Psoas muscle (tissue), 7 donors: ENCODE measurements at regions not wholly inside any gene's neighbourhood (a gene's known extent, or its start where the extent isn't known, plus 50 kb on each side); places are given as distances from the start of the nearest gene placed in this dataset.

Experiments
- ATAC-seq, 4 donors: fragments of 200-7000 bp; cut with Tn5 transposase; one replicate each; pipeline ENCODE4 v1.9.1; 2020; ENCODE audit warnings: moderate library complexity in 3 of 4, mild to moderate bottlenecking in 2 of 4
- DNase-seq, 2 donors: peaks; one replicate each; pipeline ENCODE4 v3.0.0-alpha.2; 2020
- H3K27ac ChIP-seq: fragments of 200-600 bp; one replicate; pipeline ENCODE4 v1.8.0; 2022
- H3K27me3 ChIP-seq, 3 donors: fragments of 200-600 bp in 1 of 3; one replicate each; pipeline versions ENCODE4 v1.6.1 to v1.8.0; 2013 to 2022; ENCODE audit warnings: low read length in 2 of 3, mild to moderate bottlenecking in 2 of 3, moderate library complexity in 1 of 3; ENCODE audit not compliant: insufficient read depth in 3 of 3
- H3K36me3 ChIP-seq, 2 donors: fragments of 200-600 bp in 1 of 2; one replicate each; pipeline versions ENCODE4 v1.6.1 to v1.8.0; 2013 to 2022; ENCODE audit warnings: low read depth in 1 of 2, mild to moderate bottlenecking in 1 of 2, moderate library complexity in 1 of 2; ENCODE audit not compliant: insufficient read depth in 1 of 2
- H3K4me1 ChIP-seq: fragments of 200-600 bp; one replicate; pipeline ENCODE4 v1.8.0; 2022
- H3K4me3 ChIP-seq: fragments of 200-600 bp; one replicate; pipeline ENCODE4 v1.8.0; 2022; ENCODE audit warnings: mild to moderate bottlenecking
- H3K9me3 ChIP-seq: fragments of 200-600 bp; one replicate; pipeline ENCODE4 v1.8.0; 2022
- WGBS, 3 donors: extraction: QIAGEN DNeasy Blood & Tissue Kit; methylation state at CpG; one replicate each; pipeline versions ENCODE4 v1.1.6 to v1.1.7; 2013; 5-methylcytosine and 5-hydroxymethylcytosine counted together
- intact Hi-C, 2 donors: fragments of 100-400 bp; cut with DNase I; formaldehyde crosslinking; loops; one replicate each; pipeline versions ENCODE4 v1.11.0 to v1.14.2; 2022
- TF ChIP-seq, protein P1 (sequence below): fragments of 200-600 bp; IDR thresholded peaks from one replicate; pipeline ENCODE4 v1.8.0; 2022; ENCODE audit warnings: antibody characterized with exemption
- donor health status: healthy with polysubstance abuse.
- donor health status: DM: no; HTN: no; CAD: no; lungs with moderate emphysema.
- donor health status: Bipolar disorder and iron deficiency.
- donor health status: healthy.
- donor health status: DM: yes; HTN: yes; CAD: no.
- donor health status: DM: no; HTN: no; CAD: no.
- donor health status: DM: yes; HTN: yes; CAD: no.

DNA sequence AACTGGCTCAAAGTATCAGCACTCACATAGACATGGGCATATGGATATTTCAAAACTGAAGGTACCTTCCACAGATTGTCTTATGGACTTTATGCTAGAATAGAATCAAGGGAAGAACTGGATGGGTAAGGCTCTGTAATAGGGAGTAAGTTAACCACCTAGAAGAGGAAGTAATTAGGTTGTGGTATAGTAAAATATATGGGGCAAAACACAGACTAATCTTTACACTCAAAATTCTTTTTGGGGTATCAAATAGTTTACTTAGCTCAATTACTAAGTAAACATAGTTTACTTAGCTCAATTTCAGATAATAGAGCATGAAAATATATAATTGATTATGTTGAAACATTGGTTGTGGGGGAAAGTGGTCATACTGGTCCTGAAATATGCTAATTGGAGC lies 94.2 kb upstream of the ATXN1 start:
- intact Hi-C loops: loop anchor here in 1 of 2 donors (5.0 kb wide), 1 partner anchor 57 kb away; no protein-coding TSS in a partner anchor
- ATAC-seq (no peak), DNase-seq (no peak)
- no peak overlapping the region for H3K4me3 ChIP-seq
- no peaks in the 10 kb centered on the region for H3K9me3 ChIP-seq
- no peaks in the 10 kb centered on the region for H3K4me1 ChIP-seq
- no peak overlapping the region for H3K27ac ChIP-seq
- TF ChIP-seq, protein P1, sequence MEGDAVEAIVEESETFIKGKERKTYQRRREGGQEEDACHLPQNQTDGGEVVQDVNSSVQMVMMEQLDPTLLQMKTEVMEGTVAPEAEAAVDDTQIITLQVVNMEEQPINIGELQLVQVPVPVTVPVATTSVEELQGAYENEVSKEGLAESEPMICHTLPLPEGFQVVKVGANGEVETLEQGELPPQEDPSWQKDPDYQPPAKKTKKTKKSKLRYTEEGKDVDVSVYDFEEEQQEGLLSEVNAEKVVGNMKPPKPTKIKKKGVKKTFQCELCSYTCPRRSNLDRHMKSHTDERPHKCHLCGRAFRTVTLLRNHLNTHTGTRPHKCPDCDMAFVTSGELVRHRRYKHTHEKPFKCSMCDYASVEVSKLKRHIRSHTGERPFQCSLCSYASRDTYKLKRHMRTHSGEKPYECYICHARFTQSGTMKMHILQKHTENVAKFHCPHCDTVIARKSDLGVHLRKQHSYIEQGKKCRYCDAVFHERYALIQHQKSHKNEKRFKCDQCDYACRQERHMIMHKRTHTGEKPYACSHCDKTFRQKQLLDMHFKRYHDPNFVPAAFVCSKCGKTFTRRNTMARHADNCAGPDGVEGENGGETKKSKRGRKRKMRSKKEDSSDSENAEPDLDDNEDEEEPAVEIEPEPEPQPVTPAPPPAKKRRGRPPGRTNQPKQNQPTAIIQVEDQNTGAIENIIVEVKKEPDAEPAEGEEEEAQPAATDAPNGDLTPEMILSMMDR: no peak
- H3K27me3 ChIP-seq: no peaks in the 10 kb centered on the region
- H3K36me3 ChIP-seq: no peaks in the 10 kb centered on the region

DNA sequence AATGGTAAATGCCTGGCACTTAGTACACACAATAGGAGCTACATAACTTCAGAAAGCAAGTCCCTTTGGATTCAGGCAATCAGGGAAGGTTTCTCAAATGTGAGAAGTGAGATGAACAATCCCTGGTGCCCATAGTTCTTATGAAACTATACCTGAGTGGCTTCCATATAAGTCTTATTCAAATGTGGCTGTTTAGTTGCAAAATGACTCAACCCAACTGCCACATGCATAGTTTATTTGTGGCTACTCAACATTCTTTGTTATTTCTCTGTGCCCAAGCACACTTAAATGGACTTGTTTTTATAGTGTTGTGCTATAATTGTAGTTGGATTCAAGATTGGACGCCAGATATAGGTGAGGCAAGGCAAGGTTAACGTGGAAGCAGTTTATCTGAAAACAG lies 93.7 kb upstream of the ATXN1 start:
- Histone ChIP-seq H3K9me3 (no peaks in the 10 kb centered on the region), H3K4me3 (no peak overlapping the region), H3K27me3 (no peaks in the 10 kb centered on the region), H3K4me1 (peaks cover 2% of the 10 kb centered on the region), H3K36me3 (no peaks in the 10 kb centered on the region), H3K27ac (no peak overlapping the region)
- ATAC-seq (no peak), DNase-seq (no peak)
- TF ChIP-seq, protein P1: no peak
- intact Hi-C loops: loop anchor here in 1 of 2 donors (5.0 kb wide), 1 partner anchor 57 kb away; no protein-coding TSS in a partner anchor
- 76 to 88% (median 85%) methylated on average over 2 of the region's 2 CpGs for WGBS, 3 donors

DNA sequence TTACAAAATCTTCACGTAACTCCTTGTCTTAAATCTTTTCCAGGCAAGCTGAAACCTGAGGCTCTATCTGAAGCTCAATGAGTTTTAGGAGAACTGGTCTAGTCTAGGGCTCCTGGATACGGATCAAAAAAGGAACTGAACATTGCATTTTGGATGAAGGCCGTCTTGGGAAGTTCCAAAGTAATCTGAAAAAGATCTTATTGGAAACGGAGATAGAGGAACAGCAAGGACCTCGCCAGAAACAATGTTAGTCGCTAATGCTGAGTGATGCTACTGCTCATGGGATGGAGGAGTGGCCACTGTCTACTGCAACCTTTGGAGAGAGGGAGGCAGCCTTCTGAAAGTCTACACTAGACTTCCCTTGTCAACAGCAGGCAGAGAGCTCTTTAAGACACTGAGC lies 91.4 kb upstream of the ATXN1 start:
- ATAC-seq (no peak), DNase-seq (no peak)
- WGBS, 3 donors: 82 to 89% (median 82%) methylated on average over 6 of the region's 6 CpGs
- no peak overlapping the region for H3K4me3 ChIP-seq
- H3K4me1 ChIP-seq: peaks cover 12% of the 10 kb centered on the region
- no peak overlapping the region for H3K27ac ChIP-seq
- TF ChIP-seq, protein P1: no peak
- H3K9me3 ChIP-seq: no peaks in the 10 kb centered on the region
- no peaks in the 10 kb centered on the region for H3K27me3 ChIP-seq
- intact Hi-C loops: no loop called here
- no peaks in the 10 kb centered on the region for H3K36me3 ChIP-seq

DNA sequence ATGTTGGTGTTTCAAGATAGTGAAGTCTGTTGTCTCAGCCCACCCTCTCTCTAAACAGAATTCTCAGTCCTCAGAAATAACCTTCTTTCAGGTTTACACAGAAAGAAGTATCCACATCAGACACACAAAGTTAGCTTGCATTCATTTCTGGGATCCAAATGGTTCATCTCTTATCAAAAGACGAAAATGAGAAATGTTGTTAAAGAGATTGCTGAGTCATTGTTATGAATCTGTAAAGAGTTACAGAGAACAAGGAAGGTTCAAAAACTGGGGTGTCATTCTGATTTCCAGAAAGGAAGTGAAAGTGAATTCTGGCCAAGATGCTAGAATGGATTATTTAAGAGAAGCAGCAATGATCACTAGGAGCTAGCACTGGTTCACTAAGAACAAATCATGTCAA lies 90.5 kb upstream of the ATXN1 start:
- Histone ChIP-seq H3K9me3 (no peaks in the 10 kb centered on the region), H3K27me3 (no peaks in the 10 kb centered on the region), H3K36me3 (no peaks in the 10 kb centered on the region), H3K4me3 (no peak overlapping the region), H3K4me1 (peaks cover 12% of the 10 kb centered on the region), H3K27ac (no peak overlapping the region)
- DNase-seq (no peak), ATAC-seq (no peak)
- 62 to 82% (median 69%) methylated on average over 1 of the region's 1 CpG for WGBS, 3 donors
- TF ChIP-seq, protein P1: no peak
- intact Hi-C loops: no loop called here

DNA sequence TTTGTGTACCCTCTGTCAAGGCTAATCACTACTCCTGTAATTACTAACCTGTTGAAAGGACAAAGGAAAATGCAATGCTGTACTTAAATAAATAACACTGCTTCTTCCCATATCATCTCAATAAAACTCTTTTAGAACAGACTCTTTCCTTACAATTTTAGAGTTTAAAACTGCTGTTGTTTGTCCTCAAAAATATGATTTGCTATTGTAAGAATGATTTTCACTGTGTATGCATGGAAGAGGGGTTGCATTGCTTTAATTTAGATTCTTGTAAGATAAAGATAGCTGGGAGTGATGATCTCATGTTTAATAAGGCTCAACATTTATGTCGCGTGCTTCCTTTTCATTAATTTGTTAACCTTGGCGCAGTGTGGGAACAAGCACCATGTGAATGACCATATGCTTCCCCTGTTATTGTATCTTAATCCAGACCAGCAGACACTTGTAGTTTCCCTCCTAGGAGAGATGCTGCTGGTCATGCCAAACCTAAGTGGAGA lies 89.8 kb upstream of the ATXN1 start:
- Histone ChIP-seq H3K27me3 (no peaks in the 10 kb centered on the region), H3K27ac (no peak overlapping the region), H3K36me3 (no peaks in the 10 kb centered on the region), H3K9me3 (no peaks in the 10 kb centered on the region), H3K4me3 (no peak overlapping the region), H3K4me1 (peaks cover 12% of the 10 kb centered on the region)
- 61 to 89% (median 72%) methylated on average over 3 of the region's 3 CpGs for WGBS, 3 donors
- intact Hi-C loops: no loop called here
- TF ChIP-seq, protein P1: no peak
- no peak for ATAC-seq
- DNase-seq: no peak
